ENCODE measurements at regions not wholly inside any gene's neighbourhood (a gene's known extent, or its start where the extent isn't known, plus 50 kb on each side); places are given as distances from the start of the nearest gene placed in this dataset.
"Not testable (repeated sequence)": the region's sequence is repeated elsewhere in the genome, so short reads cannot be mapped to it uniquely, and the experiment has no call there.

GRCh38 chr1:143905214-143906179 is 66.3 kb downstream of the FAM72C start:
- not testable (repeated sequence) for H3K27me3 Mint-ChIP-seq (ENCODE audit: low read depth); H3K36me3 Mint-ChIP-seq (ENCODE audit: low read depth); H3K4me1 Mint-ChIP-seq; H3K9me3 Mint-ChIP-seq; H3K4me3 Mint-ChIP-seq; H3K27ac Mint-ChIP-seq

- not testable (repeated sequence) for H3K27me3 Mint-ChIP-seq (ENCODE audit: low read depth); H3K36me3 Mint-ChIP-seq (ENCODE audit: low read depth); H3K4me3 Mint-ChIP-seq; H3K4me1 Mint-ChIP-seq; H3K9me3 Mint-ChIP-seq; H3K27ac Mint-ChIP-seq
These were observed 67.2 kb downstream of the FAM72C start for GRCh38 chr1:143904622-143904979.

GRCh38 chr1:143903899-143904621 is 67.7 kb downstream of the FAM72C start:
- H3K9me3 Mint-ChIP-seq; H3K4me1 Mint-ChIP-seq; H3K27ac Mint-ChIP-seq; H3K27me3 Mint-ChIP-seq (ENCODE audit: low read depth); H3K4me3 Mint-ChIP-seq; H3K36me3 Mint-ChIP-seq (ENCODE audit: low read depth): not testable (repeated sequence)

- not testable (repeated sequence) for H3K27ac Mint-ChIP-seq; H3K4me3 Mint-ChIP-seq; H3K36me3 Mint-ChIP-seq (ENCODE audit: low read depth); H3K27me3 Mint-ChIP-seq (ENCODE audit: low read depth); H3K4me1 Mint-ChIP-seq; H3K9me3 Mint-ChIP-seq
These were observed 75.4 kb downstream of the FAM72C start for GRCh38 chr1:143896377-143896776.

GRCh38 chr1:143884932-143885574 is 86.7 kb downstream of the FAM72C start:
- H3K4me3 Mint-ChIP-seq; H3K27me3 Mint-ChIP-seq (ENCODE audit: low read depth); H3K27ac Mint-ChIP-seq; H3K4me1 Mint-ChIP-seq; H3K36me3 Mint-ChIP-seq (ENCODE audit: low read depth); H3K9me3 Mint-ChIP-seq: not testable (repeated sequence)
- peak; percentile 43 to 46 (median 46) for TF ChIP-seq CTCF (IDR thresholded peaks at IDR 0.05; ENCODE audit: unreplicated experiment in 3 of 3)

GRCh38 chr1:143884532-143884931 is 87.3 kb downstream of the FAM72C start:
- not testable (repeated sequence) for H3K36me3 Mint-ChIP-seq (ENCODE audit: low read depth); H3K4me1 Mint-ChIP-seq; H3K9me3 Mint-ChIP-seq; H3K27me3 Mint-ChIP-seq (ENCODE audit: low read depth)
- TF ChIP-seq CTCF (IDR thresholded peaks at IDR 0.05; ENCODE audit: unreplicated experiment in 3 of 3), result peak; percentile 39 to 61 (median 60)
- Mint-ChIP-seq H3K4me3 (peak overlapping the region; percentile 75 to 85 (median 83)), H3K27ac (peak overlapping the region in 1 of 3 experiments; percentile 67)

- not testable (repeated sequence) for H3K4me3 Mint-ChIP-seq; H3K27ac Mint-ChIP-seq; H3K4me1 Mint-ChIP-seq; H3K27me3 Mint-ChIP-seq (ENCODE audit: low read depth); H3K9me3 Mint-ChIP-seq; H3K36me3 Mint-ChIP-seq (ENCODE audit: low read depth)
These were observed 91.8 kb downstream of the FAM72C start for GRCh38 chr1:143879757-143880536.

GRCh38 chr1:143875947-143876346 is 95.8 kb downstream of the FAM72C start:
- not testable (repeated sequence) for H3K36me3 Mint-ChIP-seq (ENCODE audit: low read depth); H3K4me3 Mint-ChIP-seq; H3K27me3 Mint-ChIP-seq (ENCODE audit: low read depth); H3K27ac Mint-ChIP-seq; H3K9me3 Mint-ChIP-seq; H3K4me1 Mint-ChIP-seq

- not testable (repeated sequence) for H3K27me3 Mint-ChIP-seq (ENCODE audit: low read depth); H3K4me1 Mint-ChIP-seq; H3K36me3 Mint-ChIP-seq (ENCODE audit: low read depth); H3K4me3 Mint-ChIP-seq; H3K9me3 Mint-ChIP-seq; H3K27ac Mint-ChIP-seq
These were observed 97.2 kb downstream of the FAM72C start for GRCh38 chr1:143874625-143875024.

GRCh38 chr1:143873650-143874049 is 98.1 kb downstream of the FAM72C start:
- not testable (repeated sequence) for H3K27me3 Mint-ChIP-seq (ENCODE audit: low read depth); H3K9me3 Mint-ChIP-seq; H3K27ac Mint-ChIP-seq; H3K4me1 Mint-ChIP-seq; H3K36me3 Mint-ChIP-seq (ENCODE audit: low read depth); H3K4me3 Mint-ChIP-seq

GRCh38 chr1:143870388-143870787 is 101.4 kb downstream of the FAM72C start:
- not testable (repeated sequence) for H3K4me3 Mint-ChIP-seq; H3K4me1 Mint-ChIP-seq; H3K27me3 Mint-ChIP-seq (ENCODE audit: low read depth)

GRCh38 chr1:143867590-143868220 is 104.1 kb downstream of the FAM72C start:
- not testable (repeated sequence) for H3K9me3 Mint-ChIP-seq; H3K27ac Mint-ChIP-seq; H3K4me1 Mint-ChIP-seq; H3K36me3 Mint-ChIP-seq (ENCODE audit: low read depth); H3K27me3 Mint-ChIP-seq (ENCODE audit: low read depth); H3K4me3 Mint-ChIP-seq

More at GRCh38 chr1:143870388-143870787, 101.4 kb downstream of the FAM72C start:
- H3K9me3 Mint-ChIP-seq; H3K36me3 Mint-ChIP-seq (ENCODE audit: low read depth); H3K27ac Mint-ChIP-seq: not testable (repeated sequence)

Data from nephron (organoid).